RWPE2 (cell line): ENCODE measurements at regions not wholly inside any gene's neighbourhood (a gene's known extent, or its start where the extent isn't known, plus 50 kb on each side); places are given as distances from the start of the nearest gene placed in this dataset.
"Not testable (repeated sequence)": the region's sequence is repeated elsewhere in the genome, so short reads cannot be mapped to it uniquely, and the experiment has no call there.

Source experiments
- ATAC-seq: fragments of 200-7000 bp; cut with Tn5 transposase; 3 replicates; pipeline ENCODE4 v1.9.1; 2021; ENCODE audit warnings: low read depth
- DNase-seq: peaks from one replicate; pipeline ENCODE4 v3.0.0-alpha.2; 2020; ENCODE audit warnings: low spot score
- H3K27ac ChIP-seq: fragments of 450-650 bp; 2 replicates; pipeline ENCODE4 v1.5.1; 2017; ENCODE audit warnings: mild to moderate bottlenecking; ENCODE audit not compliant: poor library complexity, severe bottlenecking
- H3K27me3 ChIP-seq: fragments of 250-450 bp; sonication (Bioruptor Pico); 2 replicates; pipeline ENCODE4 v1.5.1; 2021; ENCODE audit warnings: mild to moderate bottlenecking, moderate library complexity; ENCODE audit not compliant: insufficient read depth, poor library complexity, severe bottlenecking
- H3K36me3 ChIP-seq: fragments of 250-450 bp; sonication (Bioruptor Pico); 2 replicates; pipeline ENCODE4 v1.5.1; 2020; ENCODE audit warnings: low read depth, mild to moderate bottlenecking, moderate library complexity
- H3K4me1 ChIP-seq: fragments of 250-450 bp; sonication (Bioruptor Pico); 2 replicates; pipeline ENCODE4 v1.5.1; 2021; ENCODE audit warnings: mild to moderate bottlenecking, moderate library complexity; ENCODE audit not compliant: insufficient read depth, poor library complexity, severe bottlenecking
- H3K4me3 ChIP-seq: fragments of 250-450 bp; sonication (Bioruptor Pico); 2 replicates; pipeline ENCODE4 v1.5.1; 2021; ENCODE audit warnings: mild to moderate bottlenecking, moderate library complexity; ENCODE audit not compliant: severe bottlenecking
- H3K9me3 ChIP-seq: fragments of 250-450 bp; sonication (Bioruptor Pico); 2 replicates; pipeline ENCODE4 v1.5.1; 2021; ENCODE audit warnings: mild to moderate bottlenecking, moderate library complexity; ENCODE audit not compliant: severe bottlenecking
- CTCF ChIP-seq: fragments of 450-650 bp; IDR thresholded peaks from one replicate; pipeline ENCODE4 v1.5.1; 2017; ENCODE audit warnings: mild to moderate bottlenecking, moderate library complexity; ENCODE audit not compliant: poor library complexity, severe bottlenecking

GRCh38 chr12:90548595-90548994, 406.4 kb downstream of the CCER1 start:
- Histone ChIP-seq H3K36me3 (no peaks in the 10 kb centered on the region), H3K4me3 (no peak overlapping the region), H3K27ac (no peak overlapping the region), H3K9me3 (no peaks in the 10 kb centered on the region), H3K27me3 (no peaks in the 10 kb centered on the region), H3K4me1 (no peaks in the 10 kb centered on the region)
- TF ChIP-seq CTCF: no peak
- DNase-seq (no peak), ATAC-seq (no peak)

GRCh38 chr12:90546511-90546910, 408.5 kb downstream of the CCER1 start:
- Histone ChIP-seq H3K36me3 (no peaks in the 10 kb centered on the region), H3K27ac (no peak overlapping the region), H3K4me1 (peaks cover 4% of the 10 kb centered on the region), H3K9me3 (no peaks in the 10 kb centered on the region), H3K27me3 (no peaks in the 10 kb centered on the region), H3K4me3 (no peak overlapping the region)
- ATAC-seq (no peak), DNase-seq (no peak)
- TF ChIP-seq CTCF: no peak

DNA sequence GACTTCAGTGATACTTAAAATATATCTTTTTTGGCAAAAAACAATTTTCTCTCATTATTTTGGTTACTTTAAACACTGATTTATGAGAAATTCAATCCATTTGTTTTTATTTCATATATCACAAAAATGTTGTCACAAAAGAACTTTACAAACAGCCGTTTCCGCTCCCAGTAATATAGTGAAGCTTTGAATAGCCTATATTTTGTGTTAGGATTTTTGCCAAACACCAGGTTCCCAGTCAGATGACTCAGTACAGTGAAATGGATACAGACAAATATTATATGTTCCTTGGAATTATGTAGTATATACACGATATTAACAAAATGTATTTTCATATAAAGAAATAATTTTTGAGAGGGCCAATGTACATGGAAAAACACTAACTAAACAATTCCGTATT, 411.1 kb downstream of the CCER1 start:
- TF ChIP-seq CTCF: no peak
- peaks cover 4% of the 10 kb centered on the region for H3K4me1 ChIP-seq
- H3K36me3 ChIP-seq: no peaks in the 10 kb centered on the region
- no peak for DNase-seq
- no peaks in the 10 kb centered on the region for H3K9me3 ChIP-seq
- peak overlapping the region; percentile 5 for H3K27ac ChIP-seq
- no peak for ATAC-seq
- H3K4me3 ChIP-seq: no peak overlapping the region
- no peaks in the 10 kb centered on the region for H3K27me3 ChIP-seq

GRCh38 chr12:90543374-90543773, 411.6 kb downstream of the CCER1 start:
- no peak for TF ChIP-seq CTCF
- H3K4me3 ChIP-seq: no peak overlapping the region
- H3K27me3 ChIP-seq: no peaks in the 10 kb centered on the region
- no peak for DNase-seq
- H3K36me3 ChIP-seq: no peaks in the 10 kb centered on the region
- no peak for ATAC-seq
- peaks cover 4% of the 10 kb centered on the region for H3K4me1 ChIP-seq
- peak overlapping the region; percentile 5 for H3K27ac ChIP-seq
- H3K9me3 ChIP-seq: no peaks in the 10 kb centered on the region

- H3K27ac ChIP-seq: peak overlapping the region; percentile 5
- not testable (repeated sequence) for H3K27me3 ChIP-seq, H3K4me3 ChIP-seq, ATAC-seq, DNase-seq, H3K9me3 ChIP-seq, H3K36me3 ChIP-seq, H3K4me1 ChIP-seq
These were observed 412.1 kb downstream of the CCER1 start for GRCh38 chr12:90542852-90543251.

- not testable (repeated sequence) for H3K4me1 ChIP-seq, ATAC-seq, H3K27ac ChIP-seq, H3K9me3 ChIP-seq, H3K27me3 ChIP-seq, H3K4me3 ChIP-seq, H3K36me3 ChIP-seq, DNase-seq
These were observed 421.1 kb downstream of the CCER1 start for GRCh38 chr12:90533828-90534227.
